HepG2 (cell line): ENCODE measurements at regions not wholly inside any gene's neighbourhood (a gene's known extent, or its start where the extent isn't known, plus 50 kb on each side); places are given as distances from the start of the nearest gene placed in this dataset.

Experiments used
- CTCF ChIP-seq: sonication (generic); formaldehyde crosslinking; IDR thresholded peaks from 2 replicates; pipeline ENCODE4 v1.5.0; 2020; ENCODE audit warnings: mild to moderate bottlenecking, missing genetic modification reagents, moderate library complexity
- HDAC2 ChIP-seq: sonication (generic); formaldehyde crosslinking; IDR thresholded peaks from 2 replicates; pipeline ENCODE4 v1.4.0; 2020; ENCODE audit warnings: missing genetic modification reagents
- NFIB ChIP-seq: sonication (generic); formaldehyde crosslinking; IDR thresholded peaks from 2 replicates; pipeline ENCODE4 v1.9.0; 2021; ENCODE audit warnings: missing genetic modification reagents, mild to moderate bottlenecking, borderline replicate concordance
- ZNF124 ChIP-seq: sonication (generic); formaldehyde crosslinking; IDR thresholded peaks from 2 replicates; pipeline ENCODE4 v1.4.0; 2020; ENCODE audit warnings: missing genetic modification reagents
- ZNF264 ChIP-seq: sonication (generic); formaldehyde crosslinking; IDR thresholded peaks from 2 replicates; pipeline ENCODE4 v1.4.0; 2020; ENCODE audit warnings: missing genetic modification reagents
- ZNF740 ChIP-seq: sonication (generic); formaldehyde crosslinking; IDR thresholded peaks from 2 replicates; pipeline ENCODE4 v1.4.0; 2020; ENCODE audit warnings: missing genetic modification reagents

GRCh38 chr5:52269859-52270258 lies 517.9 kb upstream of the ITGA1 start:
- TF ChIP-seq ZNF124 (CRISPR knock-in tag) (no peak), HDAC2 (CRISPR knock-in tag) (no peak), ZNF264 (CRISPR knock-in tag) (no peak), CTCF (CRISPR knock-in tag) (no peak), NFIB (CRISPR knock-in tag) (no peak), ZNF740 (CRISPR knock-in tag) (no peak)
